ENCODE measurements at regions not wholly inside any gene's neighbourhood (a gene's known extent, or its start where the extent isn't known, plus 50 kb on each side); places are given as distances from the start of the nearest gene placed in this dataset.

DNA sequence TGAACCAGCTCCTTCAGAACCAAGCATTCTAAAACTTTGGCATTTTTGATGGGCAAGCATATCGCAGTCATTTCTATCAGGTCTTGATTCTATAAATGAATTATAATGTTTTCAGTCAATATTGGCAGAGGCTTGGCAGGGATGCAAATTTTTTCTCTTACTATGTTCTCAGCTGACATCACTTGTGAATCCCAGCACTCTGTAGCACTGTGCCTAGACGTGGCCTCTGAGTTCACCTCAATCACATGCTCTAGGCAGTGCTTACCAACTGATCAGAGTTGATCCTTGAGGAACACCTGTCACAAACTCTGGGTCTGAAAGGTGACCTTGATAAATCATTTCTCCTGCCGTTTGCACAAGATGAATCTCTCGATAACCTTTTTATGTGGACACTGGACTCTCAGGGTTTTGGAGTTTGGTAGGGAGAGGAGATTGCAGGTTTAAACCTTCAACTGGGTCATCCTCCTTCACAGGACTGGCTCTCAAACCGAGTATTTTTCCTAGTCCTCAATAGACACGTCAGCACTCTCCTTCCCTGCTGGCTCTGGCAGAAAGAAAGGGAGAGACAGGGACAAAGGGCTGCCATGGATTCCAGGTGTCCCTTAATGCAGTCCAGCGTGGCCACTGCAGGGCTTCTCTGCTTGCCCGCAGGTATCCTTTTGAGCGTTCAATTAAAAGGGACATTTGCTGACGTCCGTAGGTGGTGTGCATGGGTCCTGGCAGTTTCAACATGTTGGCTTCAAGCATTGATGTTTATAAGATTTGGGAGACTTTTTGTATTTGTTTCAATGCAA, 222.3 kb upstream of the CMC1 start:
- Histone ChIP-seq H3K4me2 (ENCODE audit: low read length) (no peak overlapping the region), H2AFZ (ENCODE audit: low read length) (no peak overlapping the region), H4K20me1 (ENCODE audit: insufficient read depth, low read length) (no peaks in the 10 kb centered on the region), H3K9me3 (ENCODE audit: low read length) (no peaks in the 10 kb centered on the region), H3K9me2 (ENCODE audit: insufficient read depth, low read length) (no peaks in the 10 kb centered on the region), H3K27ac (ENCODE audit: low read depth, low read length, poor library complexity, severe bottlenecking) (no peak overlapping the region), H3K4me1 (ENCODE audit: insufficient read depth, low read length, poor library complexity, severe bottlenecking) (no peaks in the 10 kb centered on the region), H3K79me2 (ENCODE audit: insufficient read depth, low read depth, low read length) (no peaks in the 10 kb centered on the region), H3K36me3 (ENCODE audit: insufficient read depth, low read length) (no peaks in the 10 kb centered on the region), H3K4me3 (ENCODE audit: low read depth, low read length, poor library complexity, severe bottlenecking) (no peak overlapping the region)
- ChIA-PET POLR2A (no interaction called here), CTCF (ENCODE audit: unreplicated experiment) (no interaction called here)
- no peak for TF ChIP-seq EZH2phosphoT487 (IDR thresholded peaks at IDR 0.05; ENCODE audit: borderline replicate concordance, low read depth, low read length)
- TF ChIP-seq, protein P1, sequence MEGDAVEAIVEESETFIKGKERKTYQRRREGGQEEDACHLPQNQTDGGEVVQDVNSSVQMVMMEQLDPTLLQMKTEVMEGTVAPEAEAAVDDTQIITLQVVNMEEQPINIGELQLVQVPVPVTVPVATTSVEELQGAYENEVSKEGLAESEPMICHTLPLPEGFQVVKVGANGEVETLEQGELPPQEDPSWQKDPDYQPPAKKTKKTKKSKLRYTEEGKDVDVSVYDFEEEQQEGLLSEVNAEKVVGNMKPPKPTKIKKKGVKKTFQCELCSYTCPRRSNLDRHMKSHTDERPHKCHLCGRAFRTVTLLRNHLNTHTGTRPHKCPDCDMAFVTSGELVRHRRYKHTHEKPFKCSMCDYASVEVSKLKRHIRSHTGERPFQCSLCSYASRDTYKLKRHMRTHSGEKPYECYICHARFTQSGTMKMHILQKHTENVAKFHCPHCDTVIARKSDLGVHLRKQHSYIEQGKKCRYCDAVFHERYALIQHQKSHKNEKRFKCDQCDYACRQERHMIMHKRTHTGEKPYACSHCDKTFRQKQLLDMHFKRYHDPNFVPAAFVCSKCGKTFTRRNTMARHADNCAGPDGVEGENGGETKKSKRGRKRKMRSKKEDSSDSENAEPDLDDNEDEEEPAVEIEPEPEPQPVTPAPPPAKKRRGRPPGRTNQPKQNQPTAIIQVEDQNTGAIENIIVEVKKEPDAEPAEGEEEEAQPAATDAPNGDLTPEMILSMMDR (conservative IDR thresholded peaks at IDR 0.05; ENCODE audit: low read length), result no peak
- DNase-seq (ENCODE audit: low spot score), result no peak
- intact Hi-C loops (cut with micrococcal nuclease; ENCODE audit: unreplicated experiment), result no loop called here
- no TSS peak for BruUV-seq (replicated peaks)

DNA sequence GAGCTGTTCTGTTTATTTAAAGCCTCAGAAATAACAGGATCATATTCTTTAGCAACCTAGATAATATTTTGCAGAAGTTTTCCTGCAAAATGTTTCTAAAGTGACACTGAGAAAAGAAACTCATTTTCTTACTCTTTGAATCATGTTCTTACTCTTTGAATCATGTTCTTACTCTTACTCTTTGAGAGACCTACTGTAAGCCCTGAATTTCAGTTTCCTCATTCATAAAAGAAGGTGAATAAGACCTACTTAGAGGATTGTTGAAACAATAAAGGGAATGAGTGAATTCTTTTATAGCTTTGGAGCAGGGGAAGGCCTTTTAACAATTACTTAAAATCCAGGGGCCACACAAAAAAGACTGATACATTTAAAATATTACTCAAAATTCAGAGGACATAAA, 221.7 kb upstream of the CMC1 start:
- ChIA-PET CTCF (ENCODE audit: unreplicated experiment) (no interaction called here), POLR2A (interaction anchor here (0.6 kb wide), 1 partner anchor 263 kb away, joined by 3 read pairs; no protein-coding TSS in a partner anchor)
- intact Hi-C loops (cut with micrococcal nuclease; ENCODE audit: unreplicated experiment), result no loop called here

DNA sequence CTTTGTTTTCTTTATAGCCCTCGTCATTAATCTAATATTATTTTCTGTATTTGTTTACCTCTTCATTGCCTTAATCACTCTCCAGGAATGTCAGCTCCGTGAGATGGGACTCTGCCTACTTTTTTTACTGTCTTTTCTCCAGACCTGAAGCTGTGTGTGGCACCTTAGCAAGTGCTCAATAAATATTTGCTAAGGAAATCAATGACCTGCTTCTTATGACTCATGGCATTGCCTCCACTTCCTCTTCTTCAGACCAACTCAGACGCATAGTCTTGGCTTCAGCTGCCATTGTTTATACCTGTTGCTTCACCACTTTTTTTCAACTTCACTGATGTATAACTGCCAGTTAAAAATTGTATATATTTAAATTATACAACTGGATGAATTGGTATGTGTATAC, 218.5 kb upstream of the CMC1 start:
- intact Hi-C loops (cut with micrococcal nuclease; ENCODE audit: unreplicated experiment), result no loop called here
- no TSS peak for BruUV-seq (replicated peaks)
- POLR2A ChIA-PET, result no interaction called here
- H3K4me1 ChIP-seq (ENCODE audit: insufficient read depth, low read length, poor library complexity, severe bottlenecking), result no peaks in the 10 kb centered on the region
- H3K9me3 ChIP-seq (ENCODE audit: low read length), result no peaks in the 10 kb centered on the region
- H3K4me3 ChIP-seq (ENCODE audit: low read depth, low read length, poor library complexity, severe bottlenecking), result no peak overlapping the region
- H3K4me2 ChIP-seq (ENCODE audit: low read length), result no peak overlapping the region
- no peaks in the 10 kb centered on the region for H4K20me1 ChIP-seq (ENCODE audit: insufficient read depth, low read length)
- no peak overlapping the region for H3K27ac ChIP-seq (ENCODE audit: low read depth, low read length, poor library complexity, severe bottlenecking)
- no peak overlapping the region for H2AFZ ChIP-seq (ENCODE audit: low read length)
- CTCF ChIA-PET (ENCODE audit: unreplicated experiment), result no interaction called here
- H3K9me2 ChIP-seq (ENCODE audit: insufficient read depth, low read length), result no peaks in the 10 kb centered on the region
- DNase-seq (ENCODE audit: low spot score), result no peak
- no peaks in the 10 kb centered on the region for H3K36me3 ChIP-seq (ENCODE audit: insufficient read depth, low read length)
- H3K79me2 ChIP-seq (ENCODE audit: insufficient read depth, low read depth, low read length), result no peaks in the 10 kb centered on the region
- no peak for TF ChIP-seq EZH2phosphoT487 (IDR thresholded peaks at IDR 0.05; ENCODE audit: borderline replicate concordance, low read depth, low read length)
- TF ChIP-seq, protein P1 (conservative IDR thresholded peaks at IDR 0.05; ENCODE audit: low read length), result no peak

More for the DNA sequence above, 221.7 kb upstream of the CMC1 start:
- H3K9me2 ChIP-seq (ENCODE audit: insufficient read depth, low read length), result no peaks in the 10 kb centered on the region
- no peak overlapping the region for H3K27ac ChIP-seq (ENCODE audit: low read depth, low read length, poor library complexity, severe bottlenecking)
- no peaks in the 10 kb centered on the region for H3K4me1 ChIP-seq (ENCODE audit: insufficient read depth, low read length, poor library complexity, severe bottlenecking)
- no peak overlapping the region for H3K4me2 ChIP-seq (ENCODE audit: low read length)
- no TSS peak for BruUV-seq (replicated peaks)
- H3K9me3 ChIP-seq (ENCODE audit: low read length), result no peaks in the 10 kb centered on the region
- no peak overlapping the region for H2AFZ ChIP-seq (ENCODE audit: low read length)
- H4K20me1 ChIP-seq (ENCODE audit: insufficient read depth, low read length), result no peaks in the 10 kb centered on the region
- no peak overlapping the region for H3K4me3 ChIP-seq (ENCODE audit: low read depth, low read length, poor library complexity, severe bottlenecking)
- DNase-seq (ENCODE audit: low spot score), result no peak
- no peaks in the 10 kb centered on the region for H3K79me2 ChIP-seq (ENCODE audit: insufficient read depth, low read depth, low read length)
- H3K36me3 ChIP-seq (ENCODE audit: insufficient read depth, low read length), result no peaks in the 10 kb centered on the region
- TF ChIP-seq EZH2phosphoT487 (IDR thresholded peaks at IDR 0.05; ENCODE audit: borderline replicate concordance, low read depth, low read length), result no peak
- TF ChIP-seq, protein P1 (conservative IDR thresholded peaks at IDR 0.05; ENCODE audit: low read length), result no peak
